Activated naive CD8-positive, alpha-beta T cell treated with anti-CD3 and anti-CD28 coated beads, Interleukin-2, amount 50 U/mL, for 24 hours (primary cell): ENCODE measurements at regions not wholly inside any gene's neighbourhood (a gene's known extent, or its start where the extent isn't known, plus 50 kb on each side); places are given as distances from the start of the nearest gene placed in this dataset.
A peak's percentile ranks its signal among the peaks of the same experiment; 100 is the strongest.
"Not testable (repeated sequence)": the region's sequence is repeated elsewhere in the genome, so short reads cannot be mapped to it uniquely, and the experiment has no call there.

Experiments used
- ATAC-seq: fragments of 150-1000 bp; cut with Tn5 transposase; one replicate; pipeline ENCODE4 v1.10.0; 2021
- DNase-seq: peaks from one replicate; pipeline ENCODE4 v3.0.0; 2021
- H3K27ac Mint-ChIP-seq: one replicate; pipeline ENCODE4 v1.8.0; 2021; ENCODE audit warnings: mild to moderate bottlenecking, mixed read lengths
- H3K27me3 Mint-ChIP-seq: one replicate; pipeline ENCODE4 v1.8.0; 2021; ENCODE audit warnings: mixed read lengths
- H3K36me3 Mint-ChIP-seq: one replicate; pipeline ENCODE4 v1.8.0; 2021; ENCODE audit warnings: low read depth, mixed read lengths
- H3K4me1 Mint-ChIP-seq: one replicate; pipeline ENCODE4 v1.8.0; 2021; ENCODE audit warnings: mixed read lengths
- H3K4me3 Mint-ChIP-seq: one replicate; pipeline ENCODE4 v1.8.0; 2021; ENCODE audit warnings: mild to moderate bottlenecking, moderate library complexity, mixed read lengths
- H3K9me3 Mint-ChIP-seq: one replicate; pipeline ENCODE4 v1.8.0; 2021; ENCODE audit warnings: mixed read lengths

- ATAC-seq (no peak), DNase-seq (no peak)
- H3K36me3 Mint-ChIP-seq, result peaks cover 5% of the 10 kb centered on the region
- no peaks in the 10 kb centered on the region for H3K27me3 Mint-ChIP-seq
- H3K27ac Mint-ChIP-seq, result peak overlapping the region; percentile 56
- peaks cover 3% of the 10 kb centered on the region for H3K9me3 Mint-ChIP-seq
- H3K4me1 Mint-ChIP-seq, result peaks cover 59% of the 10 kb centered on the region
- H3K4me3 Mint-ChIP-seq, result no peak overlapping the region
These were observed 369.4 kb downstream of the UTRN start for GRCh38 chr6:144654506-144654905.

GRCh38 chr6:144655376-144655775 lies 370.2 kb downstream of the UTRN start:
- ATAC-seq, result no peak
- Mint-ChIP-seq H3K4me3 (no peak overlapping the region), H3K9me3 (peaks cover 3% of the 10 kb centered on the region), H3K4me1 (peaks cover 67% of the 10 kb centered on the region), H3K36me3 (no peaks in the 10 kb centered on the region), H3K27me3 (no peaks in the 10 kb centered on the region), H3K27ac (peak overlapping the region; percentile 12)
- no peak for DNase-seq

- H3K4me1 Mint-ChIP-seq, result peaks cover 68% of the 10 kb centered on the region
- DNase-seq (no peak), ATAC-seq (no peak)
- H3K4me3 Mint-ChIP-seq, result no peak overlapping the region
- no peaks in the 10 kb centered on the region for H3K36me3 Mint-ChIP-seq
- no peaks in the 10 kb centered on the region for H3K27me3 Mint-ChIP-seq
- H3K9me3 Mint-ChIP-seq, result peaks cover 3% of the 10 kb centered on the region
- H3K27ac Mint-ChIP-seq, result no peak overlapping the region
These were observed 372.6 kb downstream of the UTRN start for GRCh38 chr6:144657691-144658090.

- Mint-ChIP-seq H3K36me3 (no peaks in the 10 kb centered on the region), H3K9me3 (peaks cover 3% of the 10 kb centered on the region), H3K4me3 (peak overlapping the region; percentile 54), H3K27me3 (no peaks in the 10 kb centered on the region), H3K4me1 (peaks cover 62% of the 10 kb centered on the region), H3K27ac (peak overlapping the region; percentile 52)
- ATAC-seq, result peak; percentile 49
- no peak for DNase-seq
These were observed 374.4 kb downstream of the UTRN start for GRCh38 chr6:144659202-144660182.

DNA sequence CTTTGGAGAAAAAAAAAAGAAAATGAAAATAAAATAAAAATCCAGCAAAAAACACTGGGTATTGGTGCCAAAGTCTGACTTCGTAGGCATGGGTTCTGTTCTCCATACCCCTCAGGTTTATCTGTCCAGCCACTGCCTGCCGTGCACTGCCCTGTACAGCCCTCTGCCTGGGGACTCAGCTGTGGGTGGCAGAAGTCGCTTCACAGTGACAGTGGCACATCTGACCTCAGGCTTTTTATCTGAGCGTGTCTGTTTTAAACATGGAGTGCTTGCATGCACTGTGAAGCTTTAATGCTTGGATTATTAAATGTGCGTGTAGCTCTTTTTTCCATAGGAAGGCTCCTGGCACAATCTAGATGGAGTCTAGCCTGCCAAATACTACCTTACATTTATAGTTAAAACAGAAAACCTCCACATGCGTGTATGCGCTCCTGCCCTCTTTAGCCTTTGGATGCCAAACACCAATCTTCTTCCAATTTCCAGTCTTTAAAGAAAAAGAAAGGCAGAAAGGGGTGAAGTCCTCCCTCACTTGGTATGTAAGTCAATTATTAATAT lies 375.5 kb downstream of the UTRN start:
- no peaks in the 10 kb centered on the region for H3K36me3 Mint-ChIP-seq
- DNase-seq, result no peak
- no peak overlapping the region for H3K27ac Mint-ChIP-seq
- no peak overlapping the region for H3K4me3 Mint-ChIP-seq
- H3K27me3 Mint-ChIP-seq, result no peaks in the 10 kb centered on the region
- H3K4me1 Mint-ChIP-seq, result peaks cover 57% of the 10 kb centered on the region
- H3K9me3 Mint-ChIP-seq, result peaks cover 3% of the 10 kb centered on the region
- ATAC-seq, result no peak

GRCh38 chr6:144661116-144661806 lies 376.1 kb downstream of the UTRN start:
- H3K27me3 Mint-ChIP-seq, result no peaks in the 10 kb centered on the region
- no peak overlapping the region for H3K27ac Mint-ChIP-seq
- H3K4me1 Mint-ChIP-seq, result peaks cover 59% of the 10 kb centered on the region
- no peak for ATAC-seq
- H3K9me3 Mint-ChIP-seq, result peaks cover 3% of the 10 kb centered on the region
- no peak overlapping the region for H3K4me3 Mint-ChIP-seq
- no peak for DNase-seq
- H3K36me3 Mint-ChIP-seq, result no peaks in the 10 kb centered on the region

DNA sequence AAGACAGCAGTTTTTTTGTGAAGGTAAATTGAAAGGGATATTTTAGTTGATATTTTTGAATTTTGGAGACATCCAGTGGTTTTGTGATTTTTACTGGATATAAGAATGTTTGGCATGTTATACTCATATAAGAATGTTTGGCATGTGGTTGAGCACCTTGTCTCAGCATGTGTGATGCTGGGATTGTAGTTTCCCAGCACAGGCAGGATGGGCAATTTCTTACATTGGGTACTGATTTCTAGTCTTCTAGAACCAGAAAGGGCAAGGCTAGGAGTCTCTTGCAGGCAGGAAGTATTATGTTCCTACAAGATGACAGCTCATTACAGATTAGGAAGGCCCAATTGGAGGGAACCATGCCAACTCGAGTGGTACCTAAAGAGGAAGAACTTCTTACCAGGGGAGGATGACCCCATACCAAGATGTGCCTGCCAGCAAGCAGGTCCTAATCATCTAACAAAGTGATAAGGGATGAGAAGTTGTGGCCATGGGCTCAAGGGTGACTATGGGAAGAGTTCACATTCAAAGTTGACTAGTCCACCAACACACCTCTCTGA lies 377.8 kb downstream of the UTRN start:
- no peak for DNase-seq
- H3K36me3 Mint-ChIP-seq, result peaks cover 2% of the 10 kb centered on the region
- H3K27me3 Mint-ChIP-seq, result no peaks in the 10 kb centered on the region
- peaks cover 69% of the 10 kb centered on the region for H3K4me1 Mint-ChIP-seq
- ATAC-seq, result no peak
- no peak overlapping the region for H3K27ac Mint-ChIP-seq
- H3K9me3 Mint-ChIP-seq, result peaks cover 1% of the 10 kb centered on the region
- no peak overlapping the region for H3K4me3 Mint-ChIP-seq

DNA sequence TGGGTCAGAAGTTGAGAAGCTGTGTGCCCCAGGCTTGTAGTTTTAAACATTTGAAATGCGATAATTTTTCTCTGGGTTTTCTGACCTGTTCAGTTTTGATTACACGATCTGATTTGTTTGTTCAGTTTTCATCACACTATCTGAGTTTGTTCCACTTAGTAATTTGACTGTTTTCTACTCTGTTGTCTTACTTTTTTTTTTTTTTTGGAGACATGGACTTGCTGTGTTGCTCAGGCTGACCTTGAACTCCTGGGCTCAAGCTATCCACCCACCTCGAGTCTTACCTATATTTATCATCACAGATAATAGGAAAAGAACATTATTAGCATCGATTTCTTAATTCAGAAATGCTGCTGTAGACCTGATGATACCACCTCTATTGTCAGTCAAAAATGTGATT lies 379.1 kb downstream of the UTRN start:
- H3K4me1 Mint-ChIP-seq, result peaks cover 57% of the 10 kb centered on the region
- no peaks in the 10 kb centered on the region for H3K27me3 Mint-ChIP-seq
- no peak for ATAC-seq
- H3K4me3 Mint-ChIP-seq, result no peak overlapping the region
- peaks cover 2% of the 10 kb centered on the region for H3K36me3 Mint-ChIP-seq
- no peak for DNase-seq
- H3K9me3 Mint-ChIP-seq, result no peaks in the 10 kb centered on the region
- H3K27ac Mint-ChIP-seq, result no peak overlapping the region

DNA sequence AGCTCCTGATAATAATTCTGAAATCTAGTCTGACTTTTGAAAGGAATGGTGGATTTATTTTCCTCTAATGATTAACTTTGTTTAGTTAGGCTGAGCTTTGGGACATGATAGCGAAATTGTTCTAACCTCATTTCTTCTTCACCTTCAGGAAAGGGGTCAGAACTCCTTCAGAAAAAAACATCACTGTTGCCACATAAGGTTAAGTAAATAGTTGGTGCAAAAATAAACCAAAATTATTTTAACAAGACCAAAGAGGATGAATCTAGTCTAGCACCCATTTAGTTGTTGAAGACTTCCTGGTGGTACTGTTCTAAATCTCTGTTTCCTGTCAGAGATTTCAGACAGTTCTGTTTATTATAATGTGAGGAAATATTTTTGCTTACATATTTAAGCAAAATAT lies 379.8 kb downstream of the UTRN start:
- Mint-ChIP-seq H3K36me3 (peaks cover 5% of the 10 kb centered on the region), H3K9me3 (no peaks in the 10 kb centered on the region), H3K27ac (no peak overlapping the region), H3K4me3 (no peak overlapping the region), H3K27me3 (no peaks in the 10 kb centered on the region), H3K4me1 (peaks cover 50% of the 10 kb centered on the region)
- no peak for DNase-seq
- ATAC-seq, result no peak

DNA sequence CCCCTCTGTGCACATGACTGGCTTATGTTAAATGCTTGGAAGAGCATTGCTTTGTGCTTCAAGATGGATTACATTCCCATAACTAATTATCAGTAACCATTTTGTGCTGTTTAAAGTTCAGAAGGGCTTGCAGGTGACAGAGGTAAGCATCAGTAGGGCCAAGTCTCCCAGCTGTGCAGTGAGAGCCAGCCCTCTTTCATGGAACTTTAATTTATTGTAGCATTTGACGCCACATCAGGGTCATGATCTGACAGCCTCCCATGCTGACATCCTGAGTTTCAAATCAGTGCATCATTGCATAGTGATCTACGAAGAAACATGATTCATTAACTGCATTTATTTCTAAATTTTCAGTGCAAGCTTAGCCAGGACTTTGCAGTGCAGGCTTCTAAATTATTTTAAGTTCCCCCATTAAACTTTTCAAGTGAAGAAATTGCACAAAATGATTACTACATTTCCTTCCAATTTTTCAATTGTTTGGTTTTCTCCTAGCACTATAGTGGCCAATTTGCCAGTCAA lies 380.9 kb downstream of the UTRN start:
- no peaks in the 10 kb centered on the region for H3K27me3 Mint-ChIP-seq
- H3K36me3 Mint-ChIP-seq, result peaks cover 12% of the 10 kb centered on the region
- no peak for DNase-seq
- H3K4me1 Mint-ChIP-seq, result peaks cover 41% of the 10 kb centered on the region
- H3K4me3 Mint-ChIP-seq, result no peak overlapping the region
- no peak overlapping the region for H3K27ac Mint-ChIP-seq
- peaks cover 8% of the 10 kb centered on the region for H3K9me3 Mint-ChIP-seq
- no peak for ATAC-seq

- ATAC-seq (no peak), DNase-seq (no peak)
- H3K4me1 Mint-ChIP-seq, result peaks cover 38% of the 10 kb centered on the region
- H3K27me3 Mint-ChIP-seq, result no peaks in the 10 kb centered on the region
- no peak overlapping the region for H3K4me3 Mint-ChIP-seq
- peaks cover 12% of the 10 kb centered on the region for H3K36me3 Mint-ChIP-seq
- no peak overlapping the region for H3K27ac Mint-ChIP-seq
- H3K9me3 Mint-ChIP-seq, result peaks cover 15% of the 10 kb centered on the region
These were observed 381.6 kb downstream of the UTRN start for GRCh38 chr6:144666781-144667180.

- H3K9me3 Mint-ChIP-seq, result peaks cover 25% of the 10 kb centered on the region
- H3K4me3 Mint-ChIP-seq, result no peak overlapping the region
- DNase-seq, result no peak
- no peaks in the 10 kb centered on the region for H3K27me3 Mint-ChIP-seq
- peaks cover 19% of the 10 kb centered on the region for H3K36me3 Mint-ChIP-seq
- ATAC-seq, result no peak
- H3K4me1 Mint-ChIP-seq, result peaks cover 45% of the 10 kb centered on the region
- H3K27ac Mint-ChIP-seq, result no peak overlapping the region
These were observed 382.7 kb downstream of the UTRN start for GRCh38 chr6:144667532-144668503.

GRCh38 chr6:144670259-144670658 lies 385.1 kb downstream of the UTRN start:
- ATAC-seq, H3K27me3 Mint-ChIP-seq, DNase-seq, H3K27ac Mint-ChIP-seq, H3K4me3 Mint-ChIP-seq: not testable (repeated sequence)
- peaks cover 41% of the 10 kb centered on the region for H3K4me1 Mint-ChIP-seq
- peaks cover 37% of the 10 kb centered on the region for H3K36me3 Mint-ChIP-seq
- H3K9me3 Mint-ChIP-seq, result peaks cover 44% of the 10 kb centered on the region
